ENCODE measurements at regions not wholly inside any gene's neighbourhood (a gene's known extent, or its start where the extent isn't known, plus 50 kb on each side); places are given as distances from the start of the nearest gene placed in this dataset.

DNA sequence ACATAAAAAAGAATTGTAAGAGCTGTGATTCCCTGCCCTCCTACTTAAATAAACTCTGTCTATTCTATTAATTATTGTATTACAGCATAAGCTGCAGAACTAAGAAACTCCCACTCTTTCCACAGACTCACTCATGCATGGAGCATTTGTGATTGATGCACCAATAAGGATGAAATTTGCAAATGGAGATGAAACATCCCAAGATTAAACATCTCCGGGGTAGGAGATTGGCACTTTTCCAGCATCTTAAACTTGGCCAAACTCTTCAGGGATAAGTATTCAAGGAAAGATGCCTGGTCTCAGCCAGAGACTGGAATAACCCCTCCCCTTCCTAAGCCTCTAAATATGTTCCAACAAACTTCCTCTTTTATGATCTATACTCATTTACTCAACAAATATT lies 472.0 kb downstream of the ACTL7B start:
- H3K4me1 ChIP-seq (ENCODE audit: low read depth, poor library complexity, severe bottlenecking) = no peaks in the 10 kb centered on the region
- no peaks in the 10 kb centered on the region for H4K20me1 ChIP-seq (ENCODE audit: insufficient read depth)
- H3K4me2 ChIP-seq = no peak overlapping the region
- no peak overlapping the region for H3K4me3 ChIP-seq (IDR thresholded peaks at IDR 0.05; ENCODE audit: insufficient read depth, low read depth, low read length)
- no peaks in the 10 kb centered on the region for H3K36me3 ChIP-seq (ENCODE audit: insufficient read depth)
- no peaks in the 10 kb centered on the region for H3K27me3 ChIP-seq (ENCODE audit: insufficient read depth, low read depth)
- no peaks in the 10 kb centered on the region for H3K79me2 ChIP-seq (ENCODE audit: insufficient read depth, low read depth)
- H3K27ac ChIP-seq = no peak overlapping the region
- no peak overlapping the region for H2AFZ ChIP-seq (ENCODE audit: low read depth)
- TF ChIP-seq, protein P1, sequence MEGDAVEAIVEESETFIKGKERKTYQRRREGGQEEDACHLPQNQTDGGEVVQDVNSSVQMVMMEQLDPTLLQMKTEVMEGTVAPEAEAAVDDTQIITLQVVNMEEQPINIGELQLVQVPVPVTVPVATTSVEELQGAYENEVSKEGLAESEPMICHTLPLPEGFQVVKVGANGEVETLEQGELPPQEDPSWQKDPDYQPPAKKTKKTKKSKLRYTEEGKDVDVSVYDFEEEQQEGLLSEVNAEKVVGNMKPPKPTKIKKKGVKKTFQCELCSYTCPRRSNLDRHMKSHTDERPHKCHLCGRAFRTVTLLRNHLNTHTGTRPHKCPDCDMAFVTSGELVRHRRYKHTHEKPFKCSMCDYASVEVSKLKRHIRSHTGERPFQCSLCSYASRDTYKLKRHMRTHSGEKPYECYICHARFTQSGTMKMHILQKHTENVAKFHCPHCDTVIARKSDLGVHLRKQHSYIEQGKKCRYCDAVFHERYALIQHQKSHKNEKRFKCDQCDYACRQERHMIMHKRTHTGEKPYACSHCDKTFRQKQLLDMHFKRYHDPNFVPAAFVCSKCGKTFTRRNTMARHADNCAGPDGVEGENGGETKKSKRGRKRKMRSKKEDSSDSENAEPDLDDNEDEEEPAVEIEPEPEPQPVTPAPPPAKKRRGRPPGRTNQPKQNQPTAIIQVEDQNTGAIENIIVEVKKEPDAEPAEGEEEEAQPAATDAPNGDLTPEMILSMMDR (conservative IDR thresholded peaks at IDR 0.05; ENCODE audit: low read depth, low read length) = no peak
- no peak overlapping the region for H3K9ac ChIP-seq

DNA sequence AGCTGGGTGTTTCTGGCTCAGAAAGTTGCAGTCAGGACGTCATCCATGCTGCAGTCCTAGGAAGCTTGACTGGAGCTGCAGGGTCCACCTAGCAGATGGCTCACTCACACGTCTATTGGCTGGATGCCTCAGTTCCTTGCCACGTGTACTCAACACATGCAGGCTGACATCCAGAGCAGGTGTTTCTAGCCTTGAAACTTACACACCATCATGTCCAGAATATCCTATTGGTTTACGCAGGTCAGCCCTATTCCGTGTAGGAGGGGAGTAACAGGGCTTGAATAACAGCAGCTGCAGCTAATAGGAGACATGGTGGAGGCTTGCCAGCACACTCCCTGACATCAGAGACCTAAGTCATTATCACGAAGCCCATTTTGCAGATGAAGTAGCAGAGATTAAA lies 473.5 kb downstream of the ACTL7B start:
- TF ChIP-seq, protein P1 (conservative IDR thresholded peaks at IDR 0.05; ENCODE audit: low read depth, low read length) = no peak
- Histone ChIP-seq H3K27ac (no peak overlapping the region), H3K27me3 (ENCODE audit: insufficient read depth, low read depth) (no peaks in the 10 kb centered on the region)

DNA sequence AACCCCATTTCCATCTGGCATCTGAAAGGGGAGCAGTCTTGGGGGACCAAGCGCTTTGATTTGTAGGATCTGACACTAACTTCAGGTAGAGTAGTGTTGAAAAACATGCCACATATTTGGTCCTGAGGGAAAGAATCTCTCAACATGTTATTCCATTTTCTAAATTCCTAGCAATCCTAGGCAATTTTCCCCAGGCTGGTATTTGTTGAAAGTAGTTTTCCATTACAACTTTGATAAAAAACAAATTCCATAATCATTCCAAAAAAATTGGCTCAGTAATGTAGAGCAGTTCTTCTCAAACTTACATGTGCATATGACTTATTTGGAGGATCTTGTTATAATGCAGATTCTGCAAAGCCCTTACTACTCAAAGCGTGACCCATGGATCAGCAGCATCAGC lies 477.9 kb downstream of the ACTL7B start:
- Histone ChIP-seq H3K27ac (no peak overlapping the region), H3K4me2 (no peak overlapping the region), H3K9ac (no peak overlapping the region), H3K27me3 (ENCODE audit: insufficient read depth, low read depth) (no peaks in the 10 kb centered on the region), H4K20me1 (ENCODE audit: insufficient read depth) (no peaks in the 10 kb centered on the region), H3K36me3 (ENCODE audit: insufficient read depth) (no peaks in the 10 kb centered on the region), H3K4me3 (IDR thresholded peaks at IDR 0.05; ENCODE audit: insufficient read depth, low read depth, low read length) (no peak overlapping the region), H3K4me1 (ENCODE audit: low read depth, poor library complexity, severe bottlenecking) (no peaks in the 10 kb centered on the region), H3K79me2 (ENCODE audit: insufficient read depth, low read depth) (no peaks in the 10 kb centered on the region), H2AFZ (ENCODE audit: low read depth) (no peak overlapping the region)
- TF ChIP-seq, protein P1 (conservative IDR thresholded peaks at IDR 0.05; ENCODE audit: low read depth, low read length) = no peak

More for the DNA sequence above, 473.5 kb downstream of the ACTL7B start:
- no peak overlapping the region for H3K9ac ChIP-seq
- H3K79me2 ChIP-seq (ENCODE audit: insufficient read depth, low read depth) = no peaks in the 10 kb centered on the region
- H2AFZ ChIP-seq (ENCODE audit: low read depth) = no peak overlapping the region
- no peak overlapping the region for H3K4me2 ChIP-seq
- H3K36me3 ChIP-seq (ENCODE audit: insufficient read depth) = no peaks in the 10 kb centered on the region
- no peaks in the 10 kb centered on the region for H4K20me1 ChIP-seq (ENCODE audit: insufficient read depth)
- no peak overlapping the region for H3K4me3 ChIP-seq (IDR thresholded peaks at IDR 0.05; ENCODE audit: insufficient read depth, low read depth, low read length)
- no peaks in the 10 kb centered on the region for H3K4me1 ChIP-seq (ENCODE audit: low read depth, poor library complexity, severe bottlenecking)

DNA sequence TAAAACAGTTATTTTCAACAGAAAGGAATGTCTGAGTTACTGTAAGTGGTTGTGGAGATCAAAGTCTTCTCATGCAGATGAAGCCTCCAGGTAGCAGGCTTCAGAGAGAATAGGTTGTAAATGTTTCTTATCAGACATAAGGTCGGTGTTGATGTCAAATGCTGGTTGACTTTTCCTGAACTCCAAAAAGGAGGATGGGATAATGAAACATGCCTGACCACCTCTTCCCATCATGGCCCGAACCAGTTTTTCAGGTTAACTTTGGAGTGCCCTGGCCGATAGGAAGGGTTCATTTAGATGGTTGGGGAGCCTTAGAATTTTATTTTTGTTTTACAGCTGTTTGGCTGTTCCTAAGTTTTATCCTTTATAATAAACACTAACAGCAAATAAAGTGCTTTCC lies 478.4 kb downstream of the ACTL7B start:
- Histone ChIP-seq H3K9ac (no peak overlapping the region), H3K4me1 (ENCODE audit: low read depth, poor library complexity, severe bottlenecking) (no peaks in the 10 kb centered on the region), H3K4me3 (IDR thresholded peaks at IDR 0.05; ENCODE audit: insufficient read depth, low read depth, low read length) (no peak overlapping the region), H4K20me1 (ENCODE audit: insufficient read depth) (no peaks in the 10 kb centered on the region), H3K4me2 (no peak overlapping the region), H3K36me3 (ENCODE audit: insufficient read depth) (no peaks in the 10 kb centered on the region), H3K27me3 (ENCODE audit: insufficient read depth, low read depth) (no peaks in the 10 kb centered on the region), H3K79me2 (ENCODE audit: insufficient read depth, low read depth) (no peaks in the 10 kb centered on the region), H2AFZ (ENCODE audit: low read depth) (no peak overlapping the region), H3K27ac (no peak overlapping the region)
- TF ChIP-seq, protein P1 (conservative IDR thresholded peaks at IDR 0.05; ENCODE audit: low read depth, low read length) = no peak

All from KMS-11 (cell line).